Stomach smooth muscle (tissue), 2 donors: ENCODE measurements at regions not wholly inside any gene's neighbourhood (a gene's known extent, or its start where the extent isn't known, plus 50 kb on each side); places are given as distances from the start of the nearest gene placed in this dataset.
A peak's percentile ranks its signal among the peaks of the same experiment; 100 is the strongest.

Experiments used
- H3K27ac ChIP-seq: one replicate; pipeline ENCODE4 v1.7.0; 2013; ENCODE audit warnings: mild to moderate bottlenecking, low read length, inconsistent platforms
- H3K27me3 ChIP-seq, 2 donors: one replicate each; pipeline ENCODE4 v1.7.0; 2013; ENCODE audit warnings: low read length in 2 of 2; ENCODE audit not compliant: insufficient read depth in 2 of 2, control insufficient read depth in 1 of 2
- H3K36me3 ChIP-seq, 2 donors: one replicate each; pipeline ENCODE4 v1.7.0; 2013; ENCODE audit warnings: low read length in 2 of 2; ENCODE audit not compliant: control insufficient read depth in 2 of 2, insufficient read depth in 2 of 2
- H3K4me1 ChIP-seq: one replicate; pipeline ENCODE4 v1.7.0; 2013; ENCODE audit warnings: low read length; ENCODE audit not compliant: control insufficient read depth, insufficient read depth
- H3K4me3 ChIP-seq, 2 donors: one replicate each; pipeline ENCODE4 v1.7.0; 2013; ENCODE audit warnings: low read length in 2 of 2
- H3K9ac ChIP-seq, 2 donors: one replicate each; pipeline ENCODE4 v1.7.0; 2013; ENCODE audit warnings: low read length in 2 of 2, mild to moderate bottlenecking in 1 of 2
- H3K9me3 ChIP-seq, 2 donors: one replicate each; pipeline ENCODE4 v1.7.0; 2013; ENCODE audit warnings: low read length in 2 of 2; ENCODE audit not compliant: control insufficient read depth in 2 of 2
- donor health status: healthy.
- donor health status: Pancreatic carcinoma.

GRCh38 chr10:23693925-23694324, 255.1 kb downstream of the OTUD1 start:
- H3K36me3 ChIP-seq: no peaks in the 10 kb centered on the region
- no peak overlapping the region for H3K27ac ChIP-seq
- peaks cover 7% of the 10 kb centered on the region for H3K4me1 ChIP-seq
- H3K9me3 ChIP-seq: no peaks in the 10 kb centered on the region
- H3K9ac ChIP-seq: no peak overlapping the region
- peaks cover 19 to 21% of the 10 kb centered on the region in 2 donors for H3K27me3 ChIP-seq
- no peak overlapping the region for H3K4me3 ChIP-seq

DNA sequence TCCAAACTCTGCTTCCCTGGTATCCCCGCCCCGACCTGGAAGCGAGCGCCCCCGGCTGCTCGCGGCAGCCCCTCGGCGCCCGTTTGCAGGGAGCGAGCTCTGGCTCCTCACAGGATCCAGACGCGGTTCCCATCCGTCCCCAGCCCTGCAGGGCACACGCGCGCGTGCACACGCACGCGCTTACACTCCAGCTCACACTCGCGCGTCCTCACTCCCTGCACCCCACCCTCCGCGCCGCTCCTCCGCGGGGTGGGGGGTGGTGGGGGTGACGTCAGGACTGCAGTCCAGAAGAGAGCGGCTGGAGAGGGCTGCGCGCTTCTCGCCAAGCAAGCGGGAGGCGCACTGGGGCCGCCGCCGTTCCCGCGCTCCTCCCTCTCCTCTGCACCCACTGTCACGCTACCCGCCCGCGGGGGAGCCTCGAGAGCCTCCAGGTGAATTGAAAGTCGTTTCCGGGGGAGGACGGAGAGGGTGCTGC, 255.6 kb downstream of the OTUD1 start:
- peak overlapping the region in 1 of 2 donors; percentile 55 for H3K4me3 ChIP-seq

DNA sequence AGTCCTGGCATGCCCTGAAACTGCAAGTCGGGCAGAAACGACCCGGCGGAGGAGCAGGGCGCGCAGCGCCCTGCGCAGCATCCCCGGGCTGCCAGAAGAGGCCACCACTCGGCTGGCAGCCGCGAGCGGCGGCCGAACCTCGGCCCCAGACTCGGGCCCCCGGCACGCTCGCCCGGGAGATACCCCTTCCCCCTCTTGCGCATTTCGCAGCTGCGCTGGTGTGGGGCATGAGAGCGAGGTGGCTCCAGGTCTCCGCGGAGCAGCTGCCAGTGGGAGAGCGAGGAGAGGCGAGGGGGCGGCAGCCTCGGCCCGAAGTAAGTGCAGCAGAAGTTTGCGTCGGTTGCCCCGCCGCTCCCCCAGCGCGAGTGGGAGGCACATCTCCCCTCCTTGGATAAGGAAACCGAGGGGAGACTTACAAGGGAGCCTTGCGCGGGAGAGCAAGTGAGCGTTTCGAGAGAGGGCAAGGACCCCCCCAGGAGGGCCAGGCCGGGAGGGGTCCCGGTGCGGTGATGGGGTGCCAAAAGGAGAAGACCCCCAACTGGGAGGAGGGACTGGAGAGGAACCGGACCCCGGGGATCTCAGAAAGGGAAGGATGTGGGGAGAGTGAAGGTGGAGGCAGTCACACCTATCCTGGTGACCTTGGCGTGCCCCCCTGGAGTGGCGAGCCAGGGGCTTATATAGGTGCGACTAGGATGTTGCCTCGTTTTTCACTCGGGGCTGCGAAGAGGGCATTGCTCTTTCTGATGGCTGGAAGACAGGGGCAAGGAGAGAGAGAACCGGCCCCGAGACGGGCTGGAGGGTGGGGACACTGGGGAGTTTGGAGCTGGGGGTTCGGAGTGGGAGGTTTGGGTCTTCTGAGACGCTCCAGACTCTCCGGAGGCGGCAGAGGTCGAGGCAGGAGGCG, 256.3 kb downstream of the OTUD1 start:
- Histone ChIP-seq H3K4me3 (peak overlapping the region in 1 of 2 donors; percentile 55), H3K27me3 (peaks cover 19 to 21% of the 10 kb centered on the region in 2 donors), H3K9ac (no peak overlapping the region)

More for the DNA sequence above, 255.6 kb downstream of the OTUD1 start:
- H3K9ac ChIP-seq: no peak overlapping the region
- H3K27me3 ChIP-seq: peaks cover 19 to 21% of the 10 kb centered on the region in 2 donors
- H3K9me3 ChIP-seq: no peaks in the 10 kb centered on the region
- H3K4me1 ChIP-seq: peaks cover 7% of the 10 kb centered on the region
- H3K36me3 ChIP-seq: no peaks in the 10 kb centered on the region
- no peak overlapping the region for H3K27ac ChIP-seq

DNA sequence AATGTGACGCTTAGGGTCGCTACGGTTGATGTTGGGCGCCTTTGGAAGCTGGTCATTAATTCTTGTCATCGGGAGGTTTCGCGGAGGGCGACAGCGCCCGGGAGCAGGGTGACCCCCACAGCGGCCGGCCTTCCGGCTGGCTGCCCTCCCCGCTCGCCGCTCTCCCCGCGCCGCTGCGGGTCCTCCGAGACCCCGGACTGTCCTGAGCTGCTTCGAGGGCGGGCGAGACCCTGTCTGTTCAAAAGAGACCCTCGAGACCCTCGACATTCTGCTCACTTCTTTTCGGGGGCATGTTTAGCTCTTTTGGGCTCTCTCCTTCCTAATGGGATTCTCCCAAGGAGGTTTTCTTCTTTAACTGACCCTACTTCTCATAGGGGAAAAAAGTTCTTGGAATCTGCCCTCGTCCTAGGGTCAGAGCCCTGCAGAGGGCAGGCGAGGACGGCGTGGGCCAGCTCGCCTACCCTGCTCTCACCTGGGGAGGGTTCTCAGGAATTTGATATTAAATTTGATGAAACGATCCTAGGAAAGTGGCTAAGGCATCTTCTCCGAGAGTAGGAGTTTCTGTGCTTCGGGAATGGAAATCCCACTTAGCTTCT, 257.0 kb downstream of the OTUD1 start:
- Histone ChIP-seq H3K36me3 (no peaks in the 10 kb centered on the region), H3K27me3 (peaks cover 19 to 21% of the 10 kb centered on the region in 2 donors), H3K4me3 (no peak overlapping the region), H3K27ac (no peak overlapping the region), H3K9ac (no peak overlapping the region), H3K4me1 (peaks cover 7% of the 10 kb centered on the region), H3K9me3 (no peaks in the 10 kb centered on the region)

More for the DNA sequence above, 256.3 kb downstream of the OTUD1 start:
- H3K36me3 ChIP-seq: no peaks in the 10 kb centered on the region
- H3K9me3 ChIP-seq: no peaks in the 10 kb centered on the region
- H3K27ac ChIP-seq: no peak overlapping the region
- peaks cover 7% of the 10 kb centered on the region for H3K4me1 ChIP-seq

DNA sequence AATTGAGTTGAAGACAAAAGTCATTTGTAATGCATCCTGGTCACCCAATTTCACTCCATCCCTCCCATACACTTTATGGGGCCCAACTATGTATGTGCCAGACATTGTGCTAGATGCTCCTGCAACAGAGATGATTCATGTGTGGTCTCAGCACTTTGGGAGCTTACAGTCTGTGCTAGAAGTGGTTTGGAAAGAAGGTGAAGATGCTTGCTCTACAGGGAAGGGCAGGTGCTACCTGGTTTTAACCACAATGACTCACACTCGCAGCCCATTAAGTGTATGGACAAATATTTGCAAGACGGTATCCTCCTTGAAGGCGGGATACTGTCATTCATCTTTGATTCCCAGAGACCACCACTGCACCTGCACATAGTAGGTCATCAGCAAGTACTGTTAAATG, 257.6 kb downstream of the OTUD1 start:
- H3K4me3 ChIP-seq: no peak overlapping the region
- H3K9ac ChIP-seq: no peak overlapping the region
- H3K27ac ChIP-seq: no peak overlapping the region
- peaks cover 7% of the 10 kb centered on the region for H3K4me1 ChIP-seq
- H3K27me3 ChIP-seq: peaks cover 19 to 22% of the 10 kb centered on the region in 2 donors
- no peaks in the 10 kb centered on the region for H3K36me3 ChIP-seq
- no peaks in the 10 kb centered on the region for H3K9me3 ChIP-seq

- Histone ChIP-seq H3K4me3 (no peak overlapping the region), H3K9me3 (no peaks in the 10 kb centered on the region), H3K4me1 (no peaks in the 10 kb centered on the region), H3K27ac (no peak overlapping the region), H3K36me3 (no peaks in the 10 kb centered on the region), H3K27me3 (peaks cover 4 to 7% of the 10 kb centered on the region in 2 donors), H3K9ac (no peak overlapping the region)
Measured at GRCh38 chr10:23702977-23703414, 264.1 kb downstream of the OTUD1 start.

DNA sequence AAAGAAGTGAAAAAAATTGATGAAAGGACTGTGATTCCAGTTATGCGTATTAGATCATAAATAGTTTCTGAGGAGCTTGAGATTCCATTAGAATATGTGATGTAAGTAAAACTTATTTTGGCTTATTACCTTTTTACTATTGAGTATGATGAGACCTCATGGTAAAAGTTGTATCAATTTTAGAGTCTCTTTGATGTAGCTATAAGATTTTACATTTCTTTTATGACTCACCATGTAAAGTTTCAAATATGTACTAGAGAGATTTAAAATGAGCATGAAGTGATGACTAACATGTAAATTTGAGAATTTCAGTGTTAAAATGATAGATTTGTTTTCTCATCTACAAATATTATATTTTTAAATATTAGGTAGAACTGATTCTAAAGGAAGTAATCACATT, 276.5 kb downstream of the OTUD1 start:
- no peaks in the 10 kb centered on the region for H3K4me1 ChIP-seq

GRCh38 chr10:23717913-23718312, 279.0 kb downstream of the OTUD1 start:
- Histone ChIP-seq H3K4me1 (no peaks in the 10 kb centered on the region), H3K9ac (no peak overlapping the region), H3K36me3 (no peaks in the 10 kb centered on the region), H3K27ac (no peak overlapping the region), H3K27me3 (no peaks in the 10 kb centered on the region), H3K4me3 (no peak overlapping the region), H3K9me3 (no peaks in the 10 kb centered on the region)

More for the DNA sequence above, 276.5 kb downstream of the OTUD1 start:
- Histone ChIP-seq H3K36me3 (no peaks in the 10 kb centered on the region), H3K27ac (no peak overlapping the region), H3K9ac (no peak overlapping the region), H3K4me3 (no peak overlapping the region), H3K27me3 (no peaks in the 10 kb centered on the region), H3K9me3 (no peaks in the 10 kb centered on the region)

GRCh38 chr10:23718946-23719345, 280.1 kb downstream of the OTUD1 start:
- H3K4me3 ChIP-seq: no peak overlapping the region
- no peaks in the 10 kb centered on the region for H3K4me1 ChIP-seq
- H3K27me3 ChIP-seq: no peaks in the 10 kb centered on the region
- no peaks in the 10 kb centered on the region for H3K36me3 ChIP-seq
- no peak overlapping the region for H3K27ac ChIP-seq
- H3K9me3 ChIP-seq: no peaks in the 10 kb centered on the region
- H3K9ac ChIP-seq: no peak overlapping the region

DNA sequence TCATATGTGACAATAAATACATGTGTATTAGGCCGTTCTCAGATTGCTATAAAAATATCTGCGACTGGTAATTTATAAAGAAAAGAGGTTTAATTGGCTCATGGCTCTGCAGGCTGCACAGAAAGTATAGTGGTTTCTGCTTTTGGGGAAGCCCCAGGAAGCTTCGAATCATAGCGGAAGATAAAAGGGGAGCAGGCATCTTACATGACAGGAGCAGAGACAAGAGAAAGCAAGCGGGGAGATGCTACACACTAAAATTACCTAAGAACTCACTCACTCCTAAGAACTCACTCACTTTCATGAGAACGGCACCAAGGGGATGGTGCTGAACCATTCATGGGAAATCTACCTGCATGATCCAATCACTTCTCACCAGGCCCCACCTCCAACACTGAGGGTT, 284.9 kb downstream of the OTUD1 start:
- H3K4me1 ChIP-seq: no peaks in the 10 kb centered on the region
- no peaks in the 10 kb centered on the region for H3K27me3 ChIP-seq
- peaks cover 0 to 2% of the 10 kb centered on the region in 2 donors for H3K9me3 ChIP-seq
- no peak overlapping the region for H3K27ac ChIP-seq
- H3K36me3 ChIP-seq: no peaks in the 10 kb centered on the region
- no peak overlapping the region for H3K9ac ChIP-seq
- no peak overlapping the region for H3K4me3 ChIP-seq
